ENCODE measurements at regions not wholly inside any gene's neighbourhood (a gene's known extent, or its start where the extent isn't known, plus 50 kb on each side); places are given as distances from the start of the nearest gene placed in this dataset.

DNA sequence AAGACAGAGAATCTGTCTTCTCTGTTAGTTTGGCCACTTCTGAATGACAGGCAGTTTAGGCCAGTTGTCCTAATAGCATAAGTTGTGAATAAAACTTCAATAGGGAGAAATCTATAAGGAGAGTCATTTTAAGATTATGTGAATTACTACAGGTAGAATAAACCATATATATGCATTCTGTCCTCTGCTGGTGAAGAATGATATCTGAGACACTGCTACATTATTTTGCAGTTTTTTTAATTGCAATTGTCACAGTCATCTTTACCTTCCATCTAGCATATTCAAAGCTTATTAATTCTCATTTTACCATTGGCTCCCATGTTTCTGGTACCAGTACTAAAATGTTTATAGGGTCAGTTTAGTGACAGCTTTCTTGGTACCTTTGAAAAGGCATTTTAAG lies 519.6 kb upstream of the DEPDC1 start:
- Histone ChIP-seq H3K4me3 (ENCODE audit: low read depth, low read length) (no peak overlapping the region), H3K27me3 (ENCODE audit: control insufficient read depth, insufficient read depth, low read length) (no peaks in the 10 kb centered on the region), H3K36me3 (ENCODE audit: control insufficient read depth, insufficient read depth, low read length) (no peaks in the 10 kb centered on the region)
- DNase-seq (ENCODE audit: low read depth) (no peak), FAIRE-seq (no peak)
- TF ChIP-seq, protein P1, sequence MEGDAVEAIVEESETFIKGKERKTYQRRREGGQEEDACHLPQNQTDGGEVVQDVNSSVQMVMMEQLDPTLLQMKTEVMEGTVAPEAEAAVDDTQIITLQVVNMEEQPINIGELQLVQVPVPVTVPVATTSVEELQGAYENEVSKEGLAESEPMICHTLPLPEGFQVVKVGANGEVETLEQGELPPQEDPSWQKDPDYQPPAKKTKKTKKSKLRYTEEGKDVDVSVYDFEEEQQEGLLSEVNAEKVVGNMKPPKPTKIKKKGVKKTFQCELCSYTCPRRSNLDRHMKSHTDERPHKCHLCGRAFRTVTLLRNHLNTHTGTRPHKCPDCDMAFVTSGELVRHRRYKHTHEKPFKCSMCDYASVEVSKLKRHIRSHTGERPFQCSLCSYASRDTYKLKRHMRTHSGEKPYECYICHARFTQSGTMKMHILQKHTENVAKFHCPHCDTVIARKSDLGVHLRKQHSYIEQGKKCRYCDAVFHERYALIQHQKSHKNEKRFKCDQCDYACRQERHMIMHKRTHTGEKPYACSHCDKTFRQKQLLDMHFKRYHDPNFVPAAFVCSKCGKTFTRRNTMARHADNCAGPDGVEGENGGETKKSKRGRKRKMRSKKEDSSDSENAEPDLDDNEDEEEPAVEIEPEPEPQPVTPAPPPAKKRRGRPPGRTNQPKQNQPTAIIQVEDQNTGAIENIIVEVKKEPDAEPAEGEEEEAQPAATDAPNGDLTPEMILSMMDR (IDR thresholded peaks at IDR 0.05; ENCODE audit: insufficient read depth, low read length, severe bottlenecking): no peak

DNA sequence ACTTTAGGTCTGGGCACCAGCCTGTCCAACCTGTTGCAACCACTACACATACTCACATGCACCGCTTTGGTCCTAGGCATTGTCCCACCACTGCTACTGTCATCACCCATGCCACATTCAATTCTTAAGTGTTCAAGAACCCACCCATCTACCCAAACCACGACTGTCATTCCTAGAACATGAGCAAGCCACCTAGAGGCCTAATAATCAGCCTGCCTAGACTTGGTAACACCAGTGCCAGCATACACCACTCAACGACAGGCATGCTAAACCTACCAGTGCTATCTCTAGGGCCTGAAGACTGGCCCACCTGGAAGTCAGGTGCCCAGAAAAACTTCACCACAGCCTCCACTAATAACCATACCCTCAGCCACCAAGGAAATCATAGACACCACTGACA lies 532.8 kb upstream of the DEPDC1 start:
- H3K4me3 ChIP-seq (ENCODE audit: low read depth, low read length): no peak overlapping the region
- TF ChIP-seq, protein P1 (IDR thresholded peaks at IDR 0.05; ENCODE audit: insufficient read depth, low read length, severe bottlenecking): no peak
- no peaks in the 10 kb centered on the region for H3K36me3 ChIP-seq (ENCODE audit: control insufficient read depth, insufficient read depth, low read length)
- DNase-seq (ENCODE audit: low read depth) (peak; percentile 2), FAIRE-seq (no peak)
- H3K27me3 ChIP-seq (ENCODE audit: control insufficient read depth, insufficient read depth, low read length): no peaks in the 10 kb centered on the region

DNA sequence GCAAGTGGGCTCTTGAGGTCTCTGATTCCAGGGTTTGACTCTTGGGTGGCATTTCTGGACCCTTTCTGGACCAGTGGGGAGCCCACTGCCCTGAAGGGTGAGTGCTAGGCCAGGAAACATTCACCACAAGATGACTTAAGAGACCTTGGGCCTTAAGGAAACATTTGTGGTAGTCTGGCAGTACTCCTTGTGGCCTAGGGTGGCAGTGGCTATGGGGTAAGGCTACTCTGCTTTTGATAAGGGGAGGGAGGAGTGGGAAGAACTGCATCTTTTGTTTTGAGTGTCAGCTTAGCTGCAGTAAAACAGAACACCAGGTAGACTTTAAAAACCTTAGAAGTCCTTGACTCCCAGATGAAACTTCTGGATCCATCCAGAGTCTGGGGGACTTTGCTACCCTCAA lies 529.3 kb upstream of the LRRC7 start:
- no peak for FAIRE-seq
- DNase-seq (ENCODE audit: low read depth): no peak
- TF ChIP-seq, protein P1 (IDR thresholded peaks at IDR 0.05; ENCODE audit: insufficient read depth, low read length, severe bottlenecking): no peak
- no peaks in the 10 kb centered on the region for H3K27me3 ChIP-seq (ENCODE audit: control insufficient read depth, insufficient read depth, low read length)
- H3K4me3 ChIP-seq (ENCODE audit: low read depth, low read length): no peak overlapping the region
- H3K36me3 ChIP-seq (ENCODE audit: control insufficient read depth, insufficient read depth, low read length): no peaks in the 10 kb centered on the region

DNA sequence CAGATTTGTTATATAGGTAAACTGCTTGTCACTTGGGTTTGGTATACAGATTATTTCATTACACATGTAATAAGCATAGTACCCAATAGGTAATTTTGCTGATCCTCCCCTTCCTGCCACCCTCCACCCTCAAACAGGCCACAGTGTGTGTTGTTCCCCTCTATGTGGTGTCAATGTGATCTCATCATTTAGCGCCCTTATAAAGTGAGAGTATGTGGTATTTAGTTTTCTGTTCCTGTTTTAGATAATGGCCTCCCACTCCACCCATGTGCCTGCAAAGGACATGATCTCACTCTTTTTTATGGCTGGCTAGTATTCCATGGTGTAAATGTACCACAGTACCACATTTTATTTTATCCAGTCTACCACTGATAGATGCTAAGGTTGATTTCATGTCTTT lies 522.1 kb upstream of the LRRC7 start:
- no peaks in the 10 kb centered on the region for H3K36me3 ChIP-seq (ENCODE audit: control insufficient read depth, insufficient read depth, low read length)
- H3K4me3 ChIP-seq (ENCODE audit: low read depth, low read length): no peak overlapping the region
- no peak for DNase-seq (ENCODE audit: low read depth)
- TF ChIP-seq, protein P1 (IDR thresholded peaks at IDR 0.05; ENCODE audit: insufficient read depth, low read length, severe bottlenecking): no peak
- FAIRE-seq: no peak
- no peaks in the 10 kb centered on the region for H3K27me3 ChIP-seq (ENCODE audit: control insufficient read depth, insufficient read depth, low read length)

DNA sequence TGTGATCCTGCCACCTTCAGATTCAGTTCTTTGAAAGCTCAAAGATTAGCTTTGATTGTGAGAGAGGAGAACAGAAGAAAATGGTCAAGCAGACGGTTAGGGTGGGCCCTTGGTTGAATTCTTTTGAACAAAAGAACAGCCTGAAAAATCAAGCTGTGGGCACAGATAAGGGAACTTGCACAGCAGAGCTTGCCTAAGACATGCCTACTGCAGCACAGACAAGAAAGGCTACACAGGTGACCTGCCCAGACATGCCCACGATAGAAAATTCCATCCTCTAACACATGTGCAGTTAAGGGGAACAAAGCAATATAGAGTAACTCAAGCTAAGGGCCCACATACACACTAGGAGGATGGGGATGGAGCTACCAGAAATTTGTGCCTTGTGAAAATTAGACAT lies 512.5 kb upstream of the LRRC7 start:
- H3K36me3 ChIP-seq (ENCODE audit: control insufficient read depth, insufficient read depth, low read length): no peaks in the 10 kb centered on the region
- peak; percentile 28 for FAIRE-seq
- DNase-seq (ENCODE audit: low read depth): peak; percentile 93
- TF ChIP-seq, protein P1 (IDR thresholded peaks at IDR 0.05; ENCODE audit: insufficient read depth, low read length, severe bottlenecking): no peak
- H3K27me3 ChIP-seq (ENCODE audit: control insufficient read depth, insufficient read depth, low read length): no peaks in the 10 kb centered on the region
- no peak overlapping the region for H3K4me3 ChIP-seq (ENCODE audit: low read depth, low read length)

DNA sequence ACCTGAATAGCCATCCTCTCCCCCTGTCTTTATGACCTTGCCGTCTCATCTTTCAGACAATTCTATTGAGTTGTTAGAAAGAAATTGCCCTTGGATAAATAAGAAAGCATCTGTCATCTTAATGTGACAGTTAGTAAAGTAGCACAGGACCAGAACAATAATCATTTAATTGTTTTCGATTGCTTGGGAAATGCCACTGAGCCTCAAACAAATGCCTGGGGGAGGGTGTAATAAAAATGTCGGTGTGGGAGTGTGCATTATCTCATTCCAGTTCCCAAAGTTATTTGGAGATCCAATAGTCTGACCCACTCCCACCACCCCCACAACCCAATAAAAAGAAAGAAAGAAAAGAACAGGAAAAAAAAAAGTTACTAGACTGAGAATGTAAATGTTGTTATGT lies 509.3 kb upstream of the LRRC7 start:
- Histone ChIP-seq H3K4me3 (ENCODE audit: low read depth, low read length) (no peak overlapping the region), H3K27me3 (ENCODE audit: control insufficient read depth, insufficient read depth, low read length) (no peaks in the 10 kb centered on the region), H3K36me3 (ENCODE audit: control insufficient read depth, insufficient read depth, low read length) (no peaks in the 10 kb centered on the region)
- TF ChIP-seq, protein P1 (IDR thresholded peaks at IDR 0.05; ENCODE audit: insufficient read depth, low read length, severe bottlenecking): no peak
- FAIRE-seq (no peak), DNase-seq (ENCODE audit: low read depth) (no peak)
